HG02973 (cell line): ENCODE measurements at regions not wholly inside any gene's neighbourhood (a gene's known extent, or its start where the extent isn't known, plus 50 kb on each side); places are given as distances from the start of the nearest gene placed in this dataset.

Experiments used
- ATAC-seq: cut with Tn5 transposase; IDR thresholded peaks from one replicate; pipeline ENCODE4 v1.9.1; 2021; ENCODE audit warnings: moderate library complexity; ENCODE audit not compliant: unreplicated experiment

- ATAC-seq: no peak
These were observed 292.0 kb downstream of the NFKBIZ start for GRCh38 chr3:102141096-102141927.

DNA sequence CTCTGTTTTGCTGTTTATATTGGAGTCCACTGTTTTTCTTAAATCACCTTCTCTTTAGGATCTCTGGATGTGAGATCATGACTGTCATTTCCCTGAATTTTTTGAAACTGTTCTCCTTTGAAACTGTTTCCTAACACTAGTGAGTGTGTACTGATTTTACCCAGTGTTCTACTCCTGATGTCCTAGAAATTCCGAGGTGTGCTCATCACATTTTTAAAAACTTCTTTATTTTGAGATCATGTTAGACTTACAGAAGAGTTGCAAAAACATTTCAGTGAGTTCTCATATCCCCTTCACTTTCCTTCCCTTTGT lies 292.6 kb downstream of the NFKBIZ start:
- ATAC-seq: no peak

DNA sequence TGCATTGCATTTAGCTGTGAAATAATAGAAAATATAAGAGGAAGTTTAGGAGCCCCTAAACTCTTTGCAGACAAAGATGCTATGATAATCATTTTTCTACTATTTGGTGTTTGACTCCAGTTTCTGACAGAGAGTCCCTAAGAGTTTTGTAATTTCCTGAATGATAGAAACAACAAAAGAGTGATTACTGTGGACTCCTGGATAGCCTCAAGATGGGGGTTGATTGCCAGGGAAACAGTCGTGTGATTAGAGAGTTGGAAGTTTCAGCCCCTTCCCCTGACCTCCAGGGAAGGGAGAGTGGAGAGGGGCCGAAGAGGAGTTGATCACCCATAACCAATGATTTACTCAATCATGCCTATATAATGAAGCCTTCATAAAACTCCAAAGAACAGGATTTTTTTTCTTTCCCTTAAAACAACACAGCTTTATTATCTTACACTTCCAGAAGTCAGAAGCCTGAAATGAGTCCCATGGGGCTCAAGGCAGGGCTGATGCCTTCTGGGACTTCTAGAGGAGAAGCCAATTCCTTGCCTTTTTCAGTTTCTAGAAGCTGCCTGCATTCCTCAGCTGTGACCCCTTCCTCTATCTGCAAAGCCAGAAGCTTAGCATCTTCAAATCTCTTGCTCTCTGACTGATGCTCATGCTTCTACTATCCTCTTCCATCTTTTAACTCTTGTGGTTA lies 292.3 kb upstream of the ZPLD1 start:
- no peak for ATAC-seq

GRCh38 chr3:102143536-102143935 lies 291.3 kb upstream of the ZPLD1 start:
- ATAC-seq: no peak

- no peak for ATAC-seq
These were observed 290.8 kb upstream of the ZPLD1 start for GRCh38 chr3:102144063-102144462.

- no peak for ATAC-seq
These were observed 286.0 kb upstream of the ZPLD1 start for GRCh38 chr3:102148598-102149337.

GRCh38 chr3:102151935-102152334 lies 282.9 kb upstream of the ZPLD1 start:
- no peak for ATAC-seq

DNA sequence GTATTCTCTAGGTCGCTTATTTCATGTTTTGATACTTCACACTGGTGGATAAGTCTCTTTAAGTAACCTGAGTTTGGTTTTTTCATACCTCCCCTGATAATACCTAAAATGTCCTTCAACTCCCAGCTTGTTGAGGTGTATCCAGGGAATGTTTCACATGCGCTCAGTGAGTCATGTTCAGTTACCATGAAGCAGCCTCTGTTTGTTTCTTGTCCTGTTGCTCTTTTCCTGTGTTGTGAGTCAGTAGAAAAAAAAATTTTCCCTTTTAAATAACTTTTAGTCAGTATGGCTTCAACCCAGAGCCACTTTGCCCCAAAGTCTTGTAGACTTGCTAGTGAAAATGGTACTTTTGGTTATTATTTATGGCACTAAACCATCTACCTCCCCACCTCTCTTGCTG lies 278.4 kb upstream of the ZPLD1 start:
- no peak for ATAC-seq

GRCh38 chr3:102158080-102158740 lies 276.6 kb upstream of the ZPLD1 start:
- ATAC-seq: no peak

DNA sequence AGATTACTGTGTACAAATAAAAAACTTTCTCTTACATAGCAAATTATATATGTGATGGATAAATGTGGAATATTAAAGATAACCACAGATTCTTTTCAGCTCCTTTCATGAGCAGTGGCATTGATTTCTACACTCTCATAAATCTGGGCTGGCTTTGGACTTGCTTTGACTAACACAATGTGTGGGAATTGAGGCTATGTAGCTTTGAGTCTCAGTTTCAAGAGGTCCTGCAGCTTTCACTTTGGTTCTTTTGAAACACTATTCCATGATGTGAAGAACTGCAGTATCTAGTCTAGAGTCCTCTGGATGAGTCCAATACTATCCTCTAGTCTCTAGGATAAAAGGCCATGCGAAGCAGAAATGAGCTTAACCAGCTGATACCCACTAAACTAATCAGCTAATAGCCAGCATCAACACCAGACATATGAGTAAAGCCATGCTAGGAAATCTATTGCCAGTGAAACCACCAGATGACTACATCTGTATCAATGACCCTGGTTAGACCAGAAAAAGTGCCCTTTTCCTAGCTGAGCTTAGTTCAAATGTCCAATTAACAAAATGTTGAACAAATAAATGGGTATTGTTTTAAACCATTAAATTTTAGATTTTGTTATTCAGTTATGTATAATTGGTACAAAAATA lies 274.9 kb upstream of the ZPLD1 start:
- ATAC-seq: no peak

GRCh38 chr3:102161384-102162006 lies 273.3 kb upstream of the ZPLD1 start:
- no peak for ATAC-seq

GRCh38 chr3:102162251-102162650 lies 272.6 kb upstream of the ZPLD1 start:
- no peak for ATAC-seq

GRCh38 chr3:102163039-102163817 lies 271.6 kb upstream of the ZPLD1 start:
- ATAC-seq: no peak

DNA sequence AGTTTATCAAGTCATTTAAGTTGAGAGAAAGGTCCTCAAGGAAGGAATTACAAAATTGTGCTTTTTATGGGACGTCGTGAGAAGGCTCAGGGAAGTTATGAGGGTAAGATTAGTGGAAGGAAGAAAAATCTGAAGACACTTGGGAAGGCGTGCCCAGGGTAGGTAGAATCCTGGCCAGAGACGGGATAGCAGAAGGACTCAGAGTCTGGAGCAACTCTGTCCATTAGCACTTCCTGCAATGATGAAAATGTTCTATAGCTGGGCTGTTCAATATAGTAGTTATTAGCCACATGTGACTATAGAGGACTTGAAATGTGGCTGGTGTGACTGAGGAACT lies 271.0 kb upstream of the ZPLD1 start:
- ATAC-seq: no peak

- no peak for ATAC-seq
These were observed 269.4 kb upstream of the ZPLD1 start for GRCh38 chr3:102165367-102165766.

DNA sequence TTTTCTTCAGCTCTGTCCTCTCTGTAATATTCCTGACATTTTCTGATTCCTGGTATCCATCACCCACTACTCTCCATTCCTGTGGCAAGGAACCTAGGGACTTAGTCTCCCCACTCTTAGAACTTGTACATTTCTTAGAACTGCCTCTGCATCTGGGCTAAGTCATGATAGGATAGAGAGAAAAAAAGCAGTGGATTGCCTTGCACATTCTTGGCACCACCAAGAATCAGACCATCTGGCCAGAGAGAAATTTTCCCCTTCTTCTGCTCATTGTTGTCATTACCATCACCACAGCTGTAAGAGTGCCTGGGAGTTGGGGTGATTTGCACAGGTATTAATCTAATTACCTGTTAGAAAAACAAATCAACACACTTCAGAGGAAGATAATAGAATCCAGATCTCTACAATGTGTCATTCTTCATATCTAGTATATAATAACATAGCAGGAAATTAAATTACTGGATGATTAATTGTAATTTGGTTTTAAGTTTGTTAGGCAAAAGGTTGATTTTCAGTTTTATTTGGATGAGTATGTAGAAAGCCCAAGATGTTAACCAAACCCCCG lies 264.8 kb upstream of the ZPLD1 start:
- no peak for ATAC-seq

- ATAC-seq: no peak
These were observed 264.3 kb upstream of the ZPLD1 start for GRCh38 chr3:102170545-102170944.

- no peak for ATAC-seq
These were observed 260.5 kb upstream of the ZPLD1 start for GRCh38 chr3:102174312-102174712.

- no peak for ATAC-seq
These were observed 259.9 kb upstream of the ZPLD1 start for GRCh38 chr3:102174832-102175374.
